HG03045 (cell line): ENCODE measurements at regions not wholly inside any gene's neighbourhood (a gene's known extent, or its start where the extent isn't known, plus 50 kb on each side); places are given as distances from the start of the nearest gene placed in this dataset.
"Not testable (repeated sequence)": the region's sequence is repeated elsewhere in the genome, so short reads cannot be mapped to it uniquely, and the experiment has no call there.

Source experiments
- ATAC-seq: cut with Tn5 transposase; IDR thresholded peaks from one replicate; pipeline ENCODE4 v1.9.1; 2021; ENCODE audit warnings: mild to moderate bottlenecking, moderate library complexity; ENCODE audit not compliant: unreplicated experiment

DNA sequence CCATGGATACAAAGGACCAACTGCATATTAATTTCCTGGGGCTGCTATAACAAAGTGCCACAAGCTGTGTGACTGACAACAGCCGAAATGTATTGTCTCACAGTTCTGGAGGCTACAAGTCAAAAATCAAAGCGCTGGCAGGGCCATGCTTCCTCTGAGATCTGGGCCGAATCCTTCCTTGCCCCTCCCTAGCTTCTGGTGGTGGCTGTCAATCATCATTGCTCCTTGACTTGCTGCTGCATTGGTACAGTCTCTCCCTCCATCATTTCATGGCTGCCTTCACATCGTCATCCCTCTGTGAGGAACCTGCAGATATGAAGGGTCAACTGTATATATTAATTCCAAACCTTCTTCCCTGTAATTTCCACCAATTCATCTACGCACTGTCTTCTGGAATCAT lies 118.3 kb downstream of the EXOC5 start:
- no peak for ATAC-seq

- ATAC-seq: no peak
Observed at GRCh38 chr14:57139173-57139572, 129.5 kb downstream of the EXOC5 start.

- ATAC-seq: no peak
Observed at GRCh38 chr14:57136669-57137328, 131.9 kb downstream of the EXOC5 start.

DNA sequence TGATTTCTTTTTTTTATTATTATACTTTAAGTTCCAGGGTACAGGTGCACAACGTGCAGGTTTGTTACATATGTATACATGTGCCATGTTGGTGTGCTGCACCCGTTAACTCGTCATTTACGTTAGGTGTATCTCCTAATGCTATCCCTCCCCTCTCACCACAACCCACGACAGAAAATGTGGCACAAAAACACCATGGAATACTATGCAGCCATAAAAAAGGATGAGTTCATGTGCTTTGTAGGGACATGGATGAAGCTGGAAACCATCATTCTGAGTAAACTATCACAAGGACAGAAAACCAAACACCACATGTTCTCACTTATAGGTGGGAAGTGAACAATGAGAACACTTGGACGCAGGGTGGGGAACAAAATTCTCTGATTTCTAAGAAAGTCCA lies 140.9 kb downstream of the EXOC5 start:
- not testable (repeated sequence) for ATAC-seq

GRCh38 chr14:57122129-57122528 lies 146.6 kb downstream of the EXOC5 start:
- no peak for ATAC-seq

- ATAC-seq: not testable (repeated sequence)
Observed at GRCh38 chr14:57112072-57112807, 156.5 kb downstream of the EXOC5 start.

- ATAC-seq: not testable (repeated sequence)
Observed at GRCh38 chr14:57110411-57110810, 158.3 kb downstream of the EXOC5 start.

- ATAC-seq: no peak
Observed at GRCh38 chr14:57091030-57091608, 177.6 kb downstream of the EXOC5 start.

- ATAC-seq: no peak
Observed at GRCh38 chr14:57089901-57090300, 178.8 kb downstream of the EXOC5 start.

GRCh38 chr14:57087841-57088240 lies 180.9 kb downstream of the EXOC5 start:
- ATAC-seq: no peak

DNA sequence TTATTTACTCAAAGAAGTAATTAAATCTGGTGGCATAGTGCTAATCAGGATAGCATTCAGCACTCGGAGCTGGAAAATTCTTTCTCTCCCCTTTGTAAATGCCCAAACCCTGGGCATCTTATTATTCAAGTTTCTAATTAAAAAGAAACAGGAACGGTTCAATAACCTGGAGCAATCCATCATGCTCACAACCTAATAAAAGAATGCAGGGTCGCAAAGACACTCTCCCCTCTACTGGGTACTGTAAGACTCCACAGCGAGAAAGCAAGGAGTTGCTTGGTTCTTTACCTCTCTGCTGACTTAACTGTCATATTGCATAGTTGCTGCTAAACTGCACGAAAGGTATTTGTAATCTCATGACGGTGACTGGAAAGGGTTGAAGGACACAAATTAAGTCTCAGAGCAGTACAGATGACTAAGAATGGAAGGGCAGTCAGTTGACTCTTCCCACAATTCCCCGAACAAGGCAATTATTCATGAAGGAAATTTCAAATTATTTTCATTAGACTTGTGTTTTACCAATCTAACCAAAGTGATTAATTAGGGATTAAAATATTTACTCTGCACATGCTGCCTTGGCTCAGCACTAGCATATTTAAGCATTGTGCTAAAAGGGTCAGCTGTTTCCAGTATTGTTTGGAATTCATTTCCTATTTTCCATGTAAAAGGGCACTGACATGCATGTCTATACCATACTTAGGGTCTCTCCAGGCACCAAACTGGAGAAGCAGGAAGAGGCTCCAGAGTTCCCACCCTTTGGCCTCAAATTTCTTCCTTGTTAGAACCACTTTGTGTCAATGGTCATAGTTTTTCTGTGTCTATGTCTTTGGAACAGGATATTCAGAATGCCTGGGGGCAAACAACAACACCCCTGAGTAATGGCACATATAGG lies 182.2 kb downstream of the EXOC5 start:
- ATAC-seq: no peak

GRCh38 chr14:57085801-57086200 lies 182.9 kb downstream of the EXOC5 start:
- no peak for ATAC-seq

DNA sequence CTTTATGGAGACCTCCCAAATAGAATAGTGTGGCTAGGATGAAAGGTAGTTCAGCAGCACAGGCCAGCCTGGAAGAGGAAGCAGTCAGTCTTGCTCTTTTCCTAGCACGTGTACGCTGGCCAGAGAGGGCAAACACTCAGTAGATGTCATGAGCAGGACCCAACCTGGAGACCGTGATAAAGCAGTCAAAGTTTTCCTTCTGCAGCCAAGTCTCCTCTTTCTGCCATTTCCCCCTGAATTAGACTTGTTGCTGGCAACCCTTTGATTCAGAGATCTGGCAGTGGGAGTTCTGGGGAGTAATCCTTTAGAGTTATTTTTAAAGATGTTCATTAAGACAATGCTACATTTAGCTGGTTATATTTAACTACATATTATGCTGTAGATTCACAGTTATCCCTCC lies 183.7 kb downstream of the EXOC5 start:
- ATAC-seq: no peak

DNA sequence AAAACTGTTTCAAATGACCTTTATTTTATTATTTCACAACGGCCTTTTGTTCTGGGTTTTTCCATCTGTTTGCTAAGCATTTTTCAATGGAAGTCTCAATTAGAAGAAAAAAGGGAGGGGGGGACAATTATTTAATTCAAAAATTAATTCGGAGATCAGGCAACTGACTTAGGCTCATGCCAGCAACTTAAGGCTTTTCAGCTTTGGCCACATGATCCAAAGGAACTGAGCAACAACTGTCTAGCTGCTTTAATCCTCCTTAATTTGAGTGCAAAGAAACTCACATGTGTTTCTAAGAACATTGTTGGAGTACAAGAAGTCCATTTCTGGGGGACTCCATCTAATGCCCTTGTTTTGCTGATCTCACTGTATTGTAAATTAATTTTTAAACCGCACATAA lies 188.0 kb downstream of the EXOC5 start:
- ATAC-seq: no peak

DNA sequence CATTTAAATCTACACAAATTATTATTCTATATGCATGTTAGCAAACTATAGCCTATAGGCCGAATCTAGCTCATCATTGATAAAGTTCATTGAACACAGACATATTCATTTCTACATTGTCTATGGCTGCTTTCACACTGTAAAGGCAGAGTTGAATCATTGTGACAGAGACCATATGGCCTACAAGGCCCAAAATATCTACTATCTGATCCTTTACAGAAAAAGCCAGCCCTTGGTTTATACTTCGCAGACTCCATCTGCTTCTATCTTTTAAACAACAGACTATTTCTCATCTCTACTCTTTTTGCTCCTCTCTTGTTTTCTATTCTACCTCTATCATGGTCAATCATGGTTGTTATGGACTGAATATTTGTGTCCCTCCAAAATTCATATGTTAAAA lies 190.7 kb downstream of the EXOC5 start:
- no peak for ATAC-seq

DNA sequence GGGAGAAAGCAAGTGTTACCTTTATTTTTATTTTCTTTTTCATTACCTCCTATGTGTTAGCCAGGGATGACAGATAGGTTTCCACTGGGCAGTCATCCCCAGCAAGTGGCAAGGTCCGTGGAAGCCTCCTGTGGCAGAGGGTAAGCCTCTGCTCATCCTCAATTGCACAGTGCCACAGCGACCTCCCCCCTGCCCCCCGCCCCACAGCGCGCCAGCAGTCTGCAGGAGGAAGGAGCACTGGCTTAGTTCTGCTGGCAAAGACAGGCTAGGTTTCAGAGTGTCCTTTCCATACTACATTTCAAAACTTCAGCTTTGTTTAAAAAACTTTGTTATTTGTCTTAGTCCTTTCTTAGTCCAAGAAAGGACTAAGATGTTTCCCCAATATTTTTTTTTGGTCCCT lies 194.7 kb downstream of the EXOC5 start:
- ATAC-seq: no peak

- ATAC-seq: no peak
Observed at GRCh38 chr14:57071639-57072038, 197.1 kb downstream of the EXOC5 start.

GRCh38 chr14:57069702-57070101 lies 199.0 kb downstream of the EXOC5 start:
- no peak for ATAC-seq

GRCh38 chr14:57068511-57068910 lies 200.2 kb downstream of the EXOC5 start:
- no peak for ATAC-seq

GRCh38 chr14:57066887-57067513 lies 201.7 kb downstream of the EXOC5 start:
- peak; percentile 47 for ATAC-seq

DNA sequence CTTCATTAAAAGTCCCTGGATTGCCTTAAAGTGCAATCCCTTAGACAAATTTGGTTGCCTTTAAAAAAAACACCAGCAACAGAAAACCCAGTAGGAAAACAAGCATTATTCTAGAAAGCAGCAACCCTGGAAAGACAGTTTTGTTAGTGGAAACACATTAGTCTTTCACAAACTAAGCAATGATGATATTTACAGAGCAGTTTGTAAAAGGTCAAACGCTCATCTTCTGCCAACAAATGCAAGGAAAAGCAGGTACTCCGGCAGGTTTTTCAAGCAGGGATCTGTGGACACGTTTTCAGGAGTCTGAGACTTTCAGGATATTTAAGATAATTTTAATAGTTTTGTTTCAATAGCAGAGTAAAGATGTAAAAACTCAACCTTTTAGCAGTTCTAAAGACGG lies 202.2 kb downstream of the EXOC5 start:
- ATAC-seq: no peak
